GM19467 (cell line): ENCODE measurements at regions not wholly inside any gene's neighbourhood (a gene's known extent, or its start where the extent isn't known, plus 50 kb on each side); places are given as distances from the start of the nearest gene placed in this dataset.

ENCODE experiments used
- ATAC-seq: cut with Tn5 transposase; IDR thresholded peaks from one replicate; pipeline ENCODE4 v1.9.1; 2021; ENCODE audit warnings: mild to moderate bottlenecking, moderate library complexity; ENCODE audit not compliant: unreplicated experiment

DNA sequence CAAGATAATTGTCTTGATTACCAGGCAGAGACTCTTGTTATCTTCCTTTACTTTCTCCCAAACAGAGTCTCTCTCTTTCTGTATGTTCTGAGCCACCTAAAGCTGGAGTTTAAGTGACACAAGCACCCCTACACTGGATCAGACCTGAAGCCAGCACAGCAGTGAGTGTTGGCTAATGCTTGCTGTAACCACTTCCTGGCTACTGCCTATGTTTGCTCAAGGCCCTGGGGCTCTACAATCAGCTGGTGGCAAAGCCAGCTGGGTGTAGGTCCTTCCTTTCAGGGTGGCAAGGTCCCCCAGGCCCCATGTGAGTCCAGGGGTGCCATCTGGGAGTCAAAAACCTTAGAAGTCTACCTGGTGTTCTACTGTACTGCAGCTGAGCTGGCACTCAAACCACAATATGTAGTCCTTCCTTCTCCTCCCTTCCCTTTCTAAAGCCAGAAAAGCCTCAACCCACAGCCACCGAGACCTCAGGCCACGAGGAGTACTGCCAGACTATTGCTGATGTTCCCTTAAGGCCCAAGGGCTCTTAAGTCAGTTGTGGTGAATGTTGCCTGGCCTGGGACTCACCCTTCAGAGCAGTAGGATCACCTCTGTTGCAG is 416.3 kb downstream of the ADRA2A start:
- ATAC-seq, result no peak

DNA sequence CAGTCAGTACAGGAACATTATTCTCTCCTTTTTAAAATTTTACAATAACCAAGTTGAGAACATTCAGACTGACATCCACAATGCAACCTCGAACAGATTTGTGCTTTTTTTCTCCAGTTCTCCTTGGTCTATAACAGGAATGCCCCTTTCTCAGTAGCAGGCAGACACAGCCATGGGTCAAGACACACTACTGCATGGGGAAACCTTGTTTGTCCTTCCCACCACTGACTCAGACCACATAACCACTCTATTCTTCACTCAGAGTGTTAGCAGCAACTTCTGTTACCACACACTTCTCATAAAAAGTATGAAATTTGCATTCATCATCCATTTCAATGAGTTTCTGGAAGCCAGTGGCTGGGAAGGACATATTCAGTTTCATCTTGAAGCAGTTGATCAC is 421.7 kb downstream of the ADRA2A start:
- no peak for ATAC-seq

DNA sequence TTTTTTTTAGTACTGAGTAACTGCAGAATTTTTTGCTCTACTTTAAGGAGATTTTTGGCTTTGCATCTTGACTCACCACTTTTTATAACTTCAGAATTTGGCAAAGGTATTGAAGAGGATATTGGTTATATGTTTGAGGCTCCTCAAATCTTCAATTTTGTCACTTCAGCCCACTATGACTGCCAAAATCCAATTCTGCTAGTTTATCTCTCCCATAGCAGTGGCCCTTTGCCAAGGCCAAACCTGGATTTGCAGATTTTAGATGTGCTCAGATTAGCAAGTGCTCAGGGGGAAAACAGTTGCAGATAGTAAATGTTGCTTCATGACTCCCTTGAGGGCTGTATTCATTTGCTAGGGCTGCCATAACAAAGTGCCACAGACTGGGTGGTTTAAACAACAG is 427.5 kb downstream of the ADRA2A start:
- ATAC-seq, result no peak

DNA sequence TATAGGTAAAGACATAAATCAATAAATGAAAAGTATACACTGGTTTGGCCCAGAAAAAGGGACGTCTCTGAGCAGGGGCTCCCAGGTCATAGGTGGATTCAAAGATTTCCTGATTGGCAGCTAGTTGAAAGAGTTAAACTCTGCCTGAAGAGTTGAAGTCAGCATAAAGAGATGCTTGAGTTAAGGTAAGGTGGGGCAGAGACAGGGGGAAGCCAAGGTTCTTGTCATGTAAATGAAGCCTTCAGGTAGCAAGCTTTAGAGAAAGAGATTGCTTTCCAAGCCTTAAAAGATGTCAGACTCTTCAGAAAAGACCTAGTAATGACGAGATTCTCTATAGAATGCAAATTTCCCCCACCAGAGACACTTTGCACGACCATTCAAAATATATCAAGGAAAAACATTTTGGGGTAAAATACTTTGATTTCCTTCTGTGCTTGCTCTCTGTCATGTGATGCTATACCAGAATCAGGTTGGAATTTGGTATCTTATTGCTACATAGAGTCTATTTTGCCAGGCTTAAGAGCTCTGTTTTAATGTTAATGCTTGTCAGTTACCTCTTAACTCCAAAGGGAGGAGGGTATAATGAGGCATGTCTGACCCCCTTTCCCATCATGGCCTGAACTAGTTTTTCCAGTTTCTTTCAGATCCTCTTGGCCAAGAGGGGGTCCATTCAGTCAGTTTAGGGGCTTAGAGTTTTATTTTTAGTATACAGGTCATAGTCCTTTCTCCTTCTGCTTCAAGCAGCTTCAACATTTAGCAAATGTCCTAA is 429.6 kb downstream of the ADRA2A start:
- no peak for ATAC-seq

DNA sequence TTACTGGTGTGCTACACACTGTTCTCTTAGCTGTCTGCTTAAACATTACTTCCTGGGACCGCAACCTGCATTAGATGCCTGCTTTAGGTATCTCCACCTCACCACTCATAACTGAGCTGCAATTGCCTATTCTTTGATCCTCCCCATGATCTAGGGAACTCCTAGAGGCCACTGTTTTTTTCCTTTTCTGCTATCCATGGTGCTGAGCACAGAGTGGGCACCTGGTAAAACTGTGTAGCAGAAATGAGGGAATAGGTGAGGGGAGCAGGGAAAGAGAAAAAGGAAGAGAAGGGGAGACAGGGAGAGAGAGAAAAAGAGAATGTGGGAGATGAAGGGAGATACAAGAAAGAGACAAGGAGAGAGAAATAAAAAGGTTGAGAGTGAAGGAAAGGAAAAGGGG is 434.9 kb downstream of the ADRA2A start:
- no peak for ATAC-seq

DNA sequence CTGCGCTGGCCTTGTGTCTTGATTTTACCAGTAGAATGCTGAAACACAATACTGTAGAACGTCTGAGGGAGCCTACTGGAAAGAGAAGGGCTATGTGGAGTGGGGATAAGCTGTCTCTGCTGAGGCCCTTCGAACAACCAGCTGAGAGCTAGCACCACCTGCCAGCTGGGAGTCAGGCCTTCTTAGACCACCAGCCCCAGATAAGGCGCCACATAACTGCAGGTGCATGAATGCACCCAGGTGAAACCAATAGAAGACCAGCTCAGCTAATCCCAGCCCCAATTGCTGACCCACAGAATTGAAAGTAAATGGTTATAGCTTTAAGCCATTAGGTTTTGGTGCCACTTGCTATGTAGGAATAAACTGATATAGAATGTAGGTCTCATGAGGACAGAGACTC is 438.4 kb downstream of the ADRA2A start:
- no peak for ATAC-seq

DNA sequence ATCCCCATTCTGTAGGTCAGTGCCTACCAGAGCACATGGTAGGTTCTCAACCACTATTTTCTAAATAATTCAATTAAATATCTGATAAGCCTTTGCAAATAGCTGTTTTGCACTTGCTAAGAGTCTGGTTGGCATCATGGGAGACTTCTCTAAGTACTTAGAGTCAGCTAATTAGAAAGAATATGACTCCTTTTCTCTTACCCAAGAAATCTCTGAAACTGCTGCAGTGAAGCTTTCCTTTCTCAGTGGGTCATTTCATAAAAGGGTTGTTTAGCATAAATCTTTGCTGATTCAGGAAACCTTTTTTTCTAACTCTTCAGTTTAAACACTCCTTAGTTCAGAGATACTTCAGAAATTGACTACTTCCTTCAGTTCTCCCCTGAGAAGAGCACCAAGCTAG is 438.9 kb downstream of the ADRA2A start:
- no peak for ATAC-seq

DNA sequence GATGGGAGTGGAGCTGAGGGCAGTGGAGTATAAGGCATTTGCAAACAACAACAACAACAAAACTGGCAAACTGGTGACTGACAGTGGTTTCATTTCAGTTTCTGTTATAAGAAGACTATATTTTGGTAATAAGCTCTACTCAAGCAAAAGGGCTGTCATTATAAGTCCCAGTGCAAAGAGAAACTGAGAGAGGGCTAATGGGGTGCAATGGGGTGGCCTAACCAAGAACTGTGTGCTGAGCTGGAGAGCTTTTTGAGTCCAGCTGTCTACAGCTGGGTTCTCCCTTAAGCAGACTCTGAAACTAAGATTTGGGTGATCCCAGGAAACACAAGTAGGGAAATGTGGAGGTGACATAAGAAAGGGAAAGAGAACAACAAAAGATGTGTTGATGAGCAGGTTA is 439.3 kb downstream of the ADRA2A start:
- ATAC-seq, result no peak

DNA sequence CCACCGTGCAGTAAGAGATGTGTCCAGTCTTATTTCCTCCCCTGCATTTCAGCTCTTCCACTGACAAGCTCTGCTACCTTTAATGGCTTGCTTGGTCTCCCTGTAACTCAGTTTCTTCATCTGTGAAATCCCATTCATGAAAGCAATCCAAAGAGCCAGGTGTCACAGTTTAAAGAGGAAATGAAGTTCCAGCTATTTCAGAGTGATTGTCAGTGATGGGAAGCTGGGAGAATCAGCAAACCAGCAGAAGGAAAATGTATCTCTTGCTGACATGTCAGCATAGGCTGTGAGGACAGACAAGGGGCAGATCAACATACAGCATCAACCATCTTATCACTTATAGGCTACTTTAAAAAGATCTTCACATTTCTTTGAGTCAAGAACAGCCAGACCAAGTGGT is 445.3 kb downstream of the ADRA2A start:
- no peak for ATAC-seq

DNA sequence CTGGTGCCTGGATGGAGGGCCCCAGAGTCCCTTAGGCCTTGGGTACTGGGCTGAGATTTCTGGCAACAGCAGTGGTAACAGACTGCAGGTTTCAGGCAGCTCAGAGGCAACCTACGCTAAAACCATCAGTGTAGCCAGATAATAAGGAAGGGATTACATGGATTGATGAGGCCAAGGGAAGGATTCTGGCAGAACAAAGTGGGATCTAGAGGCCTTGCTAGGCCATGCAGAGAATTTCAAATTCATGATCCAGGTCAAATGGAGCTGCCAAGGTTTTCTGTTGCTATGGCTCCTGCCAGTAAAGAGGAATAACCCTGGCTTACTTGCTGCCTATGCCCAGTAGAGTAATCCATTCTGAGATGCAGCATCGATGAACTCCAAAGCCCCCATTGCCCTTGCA is 445.7 kb downstream of the ADRA2A start:
- ATAC-seq, result no peak

DNA sequence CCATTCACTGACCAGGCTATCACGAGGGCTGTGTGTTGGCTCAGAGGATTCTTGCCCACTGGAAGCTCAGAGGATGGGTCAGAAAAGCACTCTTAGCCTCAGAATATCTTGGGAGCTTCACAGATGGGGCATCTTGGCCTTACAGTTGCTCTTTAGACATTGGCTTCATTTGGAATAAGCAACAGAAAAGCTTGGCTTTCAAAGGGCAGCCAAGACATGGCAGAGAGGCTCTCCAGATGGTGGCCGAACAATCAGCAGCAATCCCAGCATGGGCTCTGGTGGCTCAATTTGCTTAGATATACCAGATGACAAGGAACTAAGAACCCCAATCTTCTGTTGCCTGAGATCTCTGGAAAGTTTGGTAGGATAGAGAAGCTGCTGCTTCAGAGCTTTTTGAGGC is 446.2 kb downstream of the ADRA2A start:
- ATAC-seq, result no peak

DNA sequence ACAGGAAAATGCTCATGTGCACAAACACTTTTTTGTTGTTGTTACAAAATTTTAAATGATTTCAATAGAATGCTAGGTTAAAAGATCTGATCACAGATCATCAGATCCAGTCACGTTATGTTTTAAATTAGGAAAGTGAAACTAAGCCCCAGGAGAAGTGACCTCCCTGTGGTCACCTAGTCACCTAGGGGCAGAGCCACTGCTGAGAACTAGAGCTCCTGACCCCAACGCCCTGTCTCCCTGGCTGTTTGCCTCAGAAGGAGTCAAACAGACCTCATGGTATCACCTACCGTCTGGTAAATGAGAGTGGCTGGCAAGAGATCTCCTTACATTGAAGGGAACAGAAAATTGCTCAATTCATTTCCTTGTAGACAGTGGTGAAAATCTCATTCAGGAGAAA is 447.3 kb downstream of the ADRA2A start:
- ATAC-seq, result no peak

DNA sequence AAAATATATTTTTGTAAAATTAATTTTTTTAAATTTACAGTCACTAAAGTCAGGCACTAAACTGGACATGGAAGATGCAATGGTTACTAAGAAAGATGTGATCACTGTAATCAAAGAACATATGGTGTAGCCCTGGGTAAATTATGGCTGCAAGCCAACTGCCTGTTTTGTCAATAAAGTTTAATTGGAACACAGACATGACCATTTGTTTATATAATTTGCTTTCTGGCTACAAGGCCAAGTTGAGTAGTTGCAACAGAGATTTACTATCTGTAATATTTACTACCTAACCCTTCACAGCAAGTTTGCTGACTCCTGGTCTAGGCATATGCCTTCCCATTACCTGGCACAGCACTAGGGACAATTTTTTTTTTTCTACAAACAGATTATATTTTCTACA is 448.9 kb downstream of the ADRA2A start:
- no peak for ATAC-seq

DNA sequence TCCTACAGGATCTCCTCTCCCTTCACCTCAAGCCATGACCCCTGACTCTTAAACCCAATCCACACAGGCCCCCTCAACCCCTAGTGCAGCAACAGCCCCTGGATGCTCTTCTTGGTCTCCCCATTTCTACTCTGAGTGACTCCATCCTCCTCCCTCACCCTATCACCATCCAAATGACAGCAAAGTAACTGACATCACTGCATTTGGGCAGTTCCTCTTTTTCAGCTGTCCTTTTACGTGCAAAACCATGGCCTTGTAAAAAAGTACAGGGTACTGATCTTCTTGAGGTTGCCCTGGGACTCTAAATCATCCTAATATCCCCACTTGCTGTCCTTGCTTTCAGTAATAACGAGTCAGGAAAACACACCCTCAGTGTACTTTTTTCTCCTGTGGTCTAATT is 454.9 kb downstream of the ADRA2A start:
- no peak for ATAC-seq

DNA sequence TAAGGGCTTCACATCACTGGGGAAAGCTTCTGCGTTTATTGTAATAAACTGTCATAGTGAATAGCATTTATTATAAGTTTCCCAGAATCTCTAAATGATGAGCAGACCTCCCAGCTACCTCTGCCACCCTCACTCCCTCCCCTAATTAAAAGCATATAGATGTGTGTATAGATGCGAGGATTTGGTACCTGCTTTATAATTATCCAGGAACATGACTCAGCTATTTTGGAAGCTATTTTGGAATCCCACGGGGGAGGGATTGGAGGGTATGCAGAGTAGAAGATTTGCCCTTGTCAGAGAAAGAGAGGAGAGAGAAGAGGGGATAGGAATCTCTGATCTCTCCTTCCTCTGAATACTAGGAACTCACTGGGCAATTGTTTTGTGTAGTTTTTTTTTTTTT is 455.3 kb downstream of the ADRA2A start:
- ATAC-seq, result no peak

DNA sequence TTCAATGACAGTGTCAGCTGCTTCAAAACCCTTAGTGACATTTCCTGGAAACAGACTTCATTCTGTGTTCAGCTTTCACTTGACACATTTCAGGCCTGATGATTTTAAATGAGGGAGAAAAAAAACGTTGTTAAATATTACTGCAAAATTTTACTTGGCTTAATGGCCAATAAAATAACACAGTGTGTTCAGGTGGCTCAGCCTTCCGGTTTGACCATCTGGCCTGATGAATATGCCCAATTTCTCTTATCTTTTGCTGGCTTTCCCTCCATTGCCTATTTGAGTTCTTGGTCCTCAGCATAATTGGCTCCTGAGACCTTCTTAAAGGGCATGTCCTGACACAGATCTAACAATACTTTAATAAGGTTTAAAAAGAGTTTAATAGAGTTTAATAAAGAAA is 462.4 kb downstream of the ADRA2A start:
- no peak for ATAC-seq

DNA sequence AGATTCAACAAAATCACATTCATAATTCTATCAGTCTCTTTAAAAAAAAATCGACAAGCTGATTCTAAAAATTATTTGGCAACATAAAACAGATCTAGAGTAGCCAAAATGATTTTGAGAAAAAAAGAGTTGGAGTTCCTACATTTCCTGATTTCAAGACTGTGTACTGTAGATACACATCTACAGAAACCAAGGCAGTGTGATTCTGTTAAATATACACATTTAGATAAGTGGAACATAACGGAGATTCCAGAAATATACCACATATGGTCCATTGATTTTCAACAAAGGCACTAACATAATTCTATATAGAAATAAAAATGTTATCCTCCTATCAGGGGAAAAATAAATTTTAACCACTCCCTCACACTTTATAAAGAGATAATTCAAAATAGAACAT is 467.0 kb downstream of the ADRA2A start:
- no peak for ATAC-seq

DNA sequence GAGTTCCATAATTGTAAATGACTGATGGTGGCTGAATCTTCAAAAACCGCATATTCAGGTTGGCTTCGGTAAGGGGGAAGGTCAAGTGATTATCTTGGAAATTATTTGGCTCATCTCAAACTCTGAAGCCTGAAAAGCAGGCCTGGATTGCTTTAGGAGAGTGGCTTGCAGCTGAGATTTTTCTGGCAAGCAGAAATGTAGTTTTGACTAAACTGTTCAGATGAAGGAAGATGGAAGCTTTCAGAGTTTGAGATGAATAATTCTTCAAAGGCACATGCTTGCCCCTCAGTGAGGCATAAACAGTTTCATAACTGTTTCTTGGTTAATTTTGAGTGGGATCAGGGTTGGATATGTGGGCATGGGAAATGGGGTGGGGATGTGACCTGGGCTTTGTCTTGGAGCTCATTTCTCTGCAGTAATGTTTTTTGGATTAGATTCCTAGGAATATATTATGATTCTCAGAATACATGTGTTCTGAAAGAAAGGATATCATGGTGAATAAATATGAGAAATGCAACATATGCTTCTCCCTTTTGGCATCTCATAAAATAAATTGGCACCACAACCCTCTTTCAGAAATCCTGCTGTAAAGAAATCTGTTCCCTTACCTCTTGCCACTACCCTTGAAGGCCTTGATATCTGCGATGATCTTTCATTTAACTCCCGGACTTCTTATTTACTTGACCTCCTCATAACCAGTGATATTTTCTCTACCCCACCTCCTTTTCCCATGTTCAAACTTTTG is 469.2 kb downstream of the ADRA2A start:
- no peak for ATAC-seq

DNA sequence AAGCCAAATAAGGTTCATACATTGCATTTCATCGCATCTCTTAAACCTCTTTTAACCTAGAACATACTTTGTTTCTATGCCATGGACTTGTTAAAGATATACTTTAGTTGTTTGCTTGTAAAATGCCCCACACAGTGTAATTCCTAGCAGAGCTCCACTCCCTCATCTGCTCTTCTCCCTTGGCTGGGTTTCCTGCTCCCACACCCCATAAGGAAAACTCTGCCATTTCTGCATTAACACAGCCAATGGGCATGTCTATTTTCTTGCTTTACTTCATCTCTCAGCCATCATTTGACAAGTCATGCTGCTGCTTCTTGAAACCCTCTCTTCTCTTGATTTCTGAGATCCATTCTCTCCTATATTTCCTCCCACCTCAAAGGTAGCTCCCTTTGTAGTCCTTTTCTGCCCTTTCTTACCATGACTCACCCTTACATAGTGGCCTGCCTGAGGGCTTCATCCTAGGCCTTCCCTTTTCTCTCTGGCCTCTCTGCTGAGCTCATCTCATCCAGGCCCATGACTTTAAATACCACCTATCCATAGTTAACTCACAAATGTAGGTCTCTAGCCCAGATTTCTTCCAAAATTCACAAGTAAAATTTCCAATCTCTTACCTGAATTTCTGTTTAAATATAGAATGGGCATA is 471.4 kb downstream of the ADRA2A start:
- ATAC-seq, result no peak

DNA sequence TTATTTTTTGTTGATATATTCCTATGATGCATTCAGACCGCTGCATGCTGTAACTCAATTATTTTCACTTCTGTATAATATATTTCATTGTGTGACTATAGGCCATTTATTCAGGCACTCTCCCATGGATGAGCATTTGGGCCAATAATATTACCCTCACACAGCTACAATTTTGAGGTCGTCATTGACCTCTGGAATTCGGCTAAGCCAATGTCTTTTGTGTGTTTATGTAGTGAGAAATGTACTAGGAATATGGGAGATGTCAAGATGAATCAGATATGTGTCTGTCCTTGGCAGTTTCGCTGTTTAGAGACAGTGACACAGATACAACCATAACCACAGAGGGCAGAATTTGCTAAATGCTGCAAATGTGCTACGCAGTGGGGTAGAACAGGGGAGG is 474.2 kb downstream of the ADRA2A start:
- ATAC-seq, result no peak

DNA sequence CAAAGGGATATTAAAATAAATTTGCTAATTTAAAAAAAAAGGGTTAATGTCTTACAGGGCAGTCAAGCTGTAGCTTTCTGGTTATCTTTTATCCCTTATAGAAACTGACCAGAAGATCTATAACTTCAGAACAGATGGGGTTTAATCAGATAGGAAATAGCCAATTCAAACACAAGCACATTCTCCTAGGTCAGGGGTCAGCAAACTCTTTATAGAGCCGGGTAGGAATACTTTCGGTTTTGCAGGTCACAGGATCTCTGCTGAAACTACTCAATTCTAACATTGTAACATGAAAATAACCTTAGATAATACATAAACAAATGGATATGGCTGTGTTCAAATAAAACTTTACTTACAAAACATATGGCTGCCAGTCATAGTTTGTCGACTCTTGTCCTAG is 479.8 kb downstream of the ADRA2A start:
- ATAC-seq, result no peak

DNA sequence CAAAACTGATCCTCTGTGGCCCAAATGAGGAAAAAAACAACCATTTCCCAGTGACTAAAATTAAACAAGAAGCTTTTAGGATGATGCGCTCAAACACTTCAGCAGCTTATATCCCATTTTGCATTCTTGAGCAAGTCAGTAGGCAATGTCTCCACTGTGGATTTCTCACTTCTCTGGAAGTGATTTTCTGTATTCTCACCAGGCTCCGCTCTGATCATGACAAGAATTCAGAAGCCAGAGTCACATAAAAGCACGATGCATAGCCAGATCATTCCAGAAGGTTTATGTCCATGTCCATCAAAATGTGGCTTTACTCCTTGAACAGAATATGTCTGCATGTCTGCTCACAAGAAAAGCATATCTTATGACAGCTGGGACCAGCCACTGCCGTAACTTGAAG is 481.4 kb downstream of the ADRA2A start:
- no peak for ATAC-seq
